H1 (cell line): ENCODE measurements at regions not wholly inside any gene's neighbourhood (a gene's known extent, or its start where the extent isn't known, plus 50 kb on each side); places are given as distances from the start of the nearest gene placed in this dataset.

ENCODE experiments used
- CTCF ChIA-PET: fragments of 300-600 bp; sonication (Branson Sonifier 250); formaldehyde crosslinking; loops from one replicate; lab custom pipeline; 2021; ENCODE audit not compliant: partially characterized antibody; lab: Charles Lee
- POLR2A ChIA-PET: fragments of 300-600 bp; sonication (Branson Sonifier 250); formaldehyde crosslinking; loops from one replicate; lab custom pipeline; 2021; ENCODE audit warnings: inconsistent platforms; ENCODE audit not compliant: partially characterized antibody; lab: Charles Lee
- DNase-seq, 2 experiments: peaks; one replicate each; pipeline versions ENCODE4 v3.0.0 to v3.0.0-alpha.2; 2010 to 2022; ENCODE audit warnings: low spot score in 2 of 2, low read depth in 1 of 2, mixed read lengths in 1 of 2
- FAIRE-seq: peaks from 2 replicates; lab custom pipeline; 2011; peaks lifted over from hg19 to GRCh38; lab: Jason Lieb, UNC
- H2AFZ ChIP-seq: 2 replicates; pipeline ENCODE4 v1.8.1; 2012; ENCODE audit warnings: low read length, inconsistent platforms
- H2AK5ac ChIP-seq: 2 replicates; pipeline ENCODE4 v1.6.1; 2013; ENCODE audit warnings: low read depth, low read length
- H2BK120ac ChIP-seq: replicated peaks from 2 replicates; pipeline ENCODE3; 2013; ENCODE audit warnings: low read depth, low read length, inconsistent platforms
- H2BK12ac ChIP-seq: 2 replicates; pipeline ENCODE4 v1.6.1; 2013; ENCODE audit warnings: low read depth, low read length
- H2BK15ac ChIP-seq: 2 replicates; pipeline ENCODE4 v1.6.1; 2013; ENCODE audit warnings: low read length
- H2BK20ac ChIP-seq: 2 replicates; pipeline ENCODE4 v1.6.1; 2013; ENCODE audit warnings: low read length
- H2BK5ac ChIP-seq: 2 replicates; pipeline ENCODE4 v1.6.1; 2013; ENCODE audit warnings: low read depth, low read length
- H3K14ac ChIP-seq: 2 replicates; pipeline ENCODE4 v1.6.1; 2013; ENCODE audit warnings: inconsistent platforms; ENCODE audit not compliant: insufficient read length
- H3K18ac ChIP-seq: 2 replicates; pipeline ENCODE4 v1.6.1; 2013; ENCODE audit warnings: low read length; ENCODE audit errors: extremely low read depth
- H3K23ac ChIP-seq: 2 replicates; pipeline ENCODE4 v1.6.1; 2013; ENCODE audit warnings: inconsistent platforms; ENCODE audit not compliant: insufficient read length
- H3K23me2 ChIP-seq: 2 replicates; pipeline ENCODE4 v1.6.1; 2013; ENCODE audit warnings: low read depth, low read length
- H3K27ac ChIP-seq: 2 replicates; pipeline ENCODE4 v1.6.1; 2011; ENCODE audit warnings: low read depth, low read length, inconsistent platforms
- H3K27me3 ChIP-seq, 4 experiments: replicated peaks in 1 of 4; 1 replicate in 1 of 4; 2 replicates in 3 of 4; pipeline versions ENCODE4 v1.6.1 to v1.8.1; 2011 to 2013; ENCODE audit warnings: low read length in 3 of 4, mild to moderate bottlenecking in 3 of 4, inconsistent platforms in 2 of 4, mixed read lengths in 2 of 4, moderate library complexity in 1 of 4; ENCODE audit not compliant: control insufficient read depth in 3 of 4, insufficient read depth in 3 of 4; ENCODE audit errors: extremely low read depth in 1 of 4
- H3K36me3 ChIP-seq, 4 experiments: 2 replicates each; pipeline versions ENCODE4 v1.6.1 to v1.8.1; 2011 to 2013; ENCODE audit warnings: mild to moderate bottlenecking in 4 of 4, low read length in 3 of 4, moderate library complexity in 2 of 4, control low read depth in 1 of 4, inconsistent platforms in 1 of 4; ENCODE audit not compliant: insufficient read depth in 4 of 4, control insufficient read depth in 2 of 4
- H3K4ac ChIP-seq: replicated peaks from 2 replicates; pipeline ENCODE3; 2013; ENCODE audit warnings: low read length, low read depth, mixed read lengths, inconsistent platforms; ENCODE audit not compliant: insufficient read length
- H3K4me1 ChIP-seq, 4 experiments: replicated peaks in 1 of 4; 1 replicate in 1 of 4; 2 replicates in 3 of 4; pipeline versions ENCODE4 v1.6.1 to v1.8.1; 2011 to 2013; ENCODE audit warnings: low read length in 3 of 4, inconsistent platforms in 2 of 4, mixed read lengths in 1 of 4; ENCODE audit not compliant: insufficient read depth in 4 of 4, control insufficient read depth in 3 of 4
- H3K4me2 ChIP-seq, 2 experiments: 2 replicates each; pipeline versions ENCODE4 v1.6.1 to v1.8.1; 2011 to 2013; ENCODE audit warnings: low read depth in 2 of 2, low read length in 2 of 2, control low read depth in 1 of 2, inconsistent platforms in 1 of 2, mild to moderate bottlenecking in 1 of 2; ENCODE audit not compliant: insufficient read depth in 1 of 2
- H3K4me3 ChIP-seq, 4 experiments: fragments of 200-600, 300-600 bp in 1 of 4; sonication (generic), shearing (Covaris generic), sonication (Bioruptor Twin) in 1 of 4; 2 replicates each; pipeline versions ENCODE4 v1.5.1 to v1.8.1; 2011 to 2016; ENCODE audit warnings: low read length in 4 of 4, low read depth in 3 of 4, control low read depth in 2 of 4, inconsistent platforms in 2 of 4, mild to moderate bottlenecking in 2 of 4, mixed read lengths in 1 of 4, moderate library complexity in 1 of 4; ENCODE audit not compliant: insufficient read depth in 2 of 4; ENCODE audit errors: extremely low read depth in 1 of 4
- H3K56ac ChIP-seq: replicated peaks from 2 replicates; pipeline ENCODE3; 2013; ENCODE audit warnings: low read depth, mild to moderate bottlenecking, mixed read lengths, low read length, inconsistent platforms; ENCODE audit not compliant: insufficient read length
- H3K79me1 ChIP-seq: 2 replicates; pipeline ENCODE4 v1.6.1; 2013; ENCODE audit warnings: low read depth, low read length, control low read depth
- H3K79me2 ChIP-seq, 2 experiments: 2 replicates each; pipeline versions ENCODE4 v1.6.1 to v1.8.1; 2012 to 2013; ENCODE audit warnings: low read length in 2 of 2, mild to moderate bottlenecking in 2 of 2, inconsistent platforms in 1 of 2; ENCODE audit not compliant: insufficient read depth in 2 of 2, control insufficient read depth in 1 of 2
- H3K9ac ChIP-seq, 4 experiments: replicated peaks in 1 of 4; 1 replicate in 1 of 4; 2 replicates in 3 of 4; pipeline versions ENCODE4 v1.6.1 to v1.8.1; 2011 to 2013; ENCODE audit warnings: low read depth in 3 of 4, low read length in 3 of 4, control low read depth in 2 of 4, mild to moderate bottlenecking in 2 of 4, moderate library complexity in 2 of 4, inconsistent platforms in 1 of 4; ENCODE audit errors: extremely low read depth in 1 of 4
- H3K9me3 ChIP-seq, 2 experiments: 2 replicates each; pipeline versions ENCODE4 v1.6.1 to v1.8.1; 2012 to 2013; ENCODE audit warnings: mild to moderate bottlenecking in 2 of 2, moderate library complexity in 2 of 2, control low read depth in 1 of 2, inconsistent platforms in 1 of 2, low read depth in 1 of 2, low read length in 1 of 2, mixed read lengths in 1 of 2; ENCODE audit not compliant: insufficient read depth in 2 of 2
- H4K20me1 ChIP-seq, 2 experiments: replicated peaks in 1 of 2; 2 replicates each; pipeline versions ENCODE3 to v1.8.1; 2011 to 2013; ENCODE audit warnings: inconsistent platforms in 2 of 2, low read length in 2 of 2, mild to moderate bottlenecking in 1 of 2; ENCODE audit not compliant: insufficient read depth in 2 of 2, control insufficient read depth in 1 of 2
- H4K5ac ChIP-seq: 2 replicates; pipeline ENCODE4 v1.6.1; 2013; ENCODE audit warnings: low read length, low read depth, mixed read lengths, inconsistent platforms; ENCODE audit not compliant: insufficient read length
- H4K8ac ChIP-seq: 2 replicates; pipeline ENCODE4 v1.8.0; 2013; ENCODE audit warnings: mild to moderate bottlenecking, moderate library complexity, low read length, inconsistent platforms; ENCODE audit not compliant: insufficient read depth; ENCODE audit errors: extremely low read depth
- H4K91ac ChIP-seq: replicated peaks from 2 replicates; pipeline ENCODE3; 2013; ENCODE audit warnings: low read length, mixed read lengths, inconsistent platforms; ENCODE audit not compliant: insufficient read length
- CHD1 ChIP-seq: IDR thresholded peaks from 2 replicates; pipeline ENCODE4 v1.6.1; 2012; ENCODE audit warnings: low read depth, low read length, improper control_type of control experiment
- CTCF ChIP-seq, 3 experiments: IDR thresholded peaks; 1 replicate in 2 of 3; 2 replicates in 1 of 3; pipeline versions ENCODE4 v1.5.1 to v1.6.1; 2011; ENCODE audit warnings: low read length in 3 of 3, mild to moderate bottlenecking in 3 of 3, inconsistent platforms in 2 of 3, low read depth in 1 of 3, moderate library complexity in 1 of 3; ENCODE audit not compliant: insufficient read depth in 1 of 3; ENCODE audit errors: control extremely low read depth in 1 of 3
- EGR1 ChIP-seq: IDR thresholded peaks from 2 replicates; pipeline ENCODE4 v1.6.1; 2011; ENCODE audit warnings: low read depth, low read length, borderline replicate concordance
- EZH2 ChIP-seq: fragments of 200-600 bp; sonication (generic); IDR thresholded peaks from 2 replicates; pipeline ENCODE4 v1.7.1; 2012; ENCODE audit warnings: low read depth, mild to moderate bottlenecking, moderate library complexity, low read length, inconsistent platforms; ENCODE audit not compliant: severe bottlenecking
- HDAC2 ChIP-seq, 2 experiments: fragments of 300-600 bp in 1 of 2; sonication (generic) in 1 of 2; IDR thresholded peaks; 2 replicates each; pipeline ENCODE4 v1.6.1; 2011 to 2012; ENCODE audit warnings: low read depth in 2 of 2, low read length in 2 of 2, mild to moderate bottlenecking in 2 of 2, moderate library complexity in 2 of 2, borderline replicate concordance in 1 of 2, inconsistent platforms in 1 of 2
- POLR2A ChIP-seq, 2 experiments: IDR thresholded peaks; 1 replicate in 1 of 2; 2 replicates in 1 of 2; pipeline ENCODE4 v1.6.1; 2011; ENCODE audit warnings: low read depth in 2 of 2, low read length in 2 of 2, mild to moderate bottlenecking in 2 of 2; ENCODE audit errors: control extremely low read depth in 1 of 2
- RFX5 ChIP-seq: IDR thresholded peaks from 2 replicates; pipeline ENCODE4 v1.6.1; 2011; ENCODE audit warnings: low read depth, low read length, improper control_type of control experiment, borderline replicate concordance
- SIN3A ChIP-seq, 2 experiments: IDR thresholded peaks in 1 of 2; conservative IDR thresholded peaks in 1 of 2; 2 replicates each; pipeline ENCODE4 v1.6.1; 2011 to 2012; ENCODE audit warnings: low read length in 2 of 2, improper control_type of control experiment in 1 of 2, low read depth in 1 of 2, mild to moderate bottlenecking in 1 of 2
- SUZ12 ChIP-seq: fragments of 200-600 bp; sonication (generic); IDR thresholded peaks from 2 replicates; pipeline ENCODE4 v1.6.1; 2012; ENCODE audit warnings: mild to moderate bottlenecking, inconsistent platforms, low read length, moderate library complexity, mixed read lengths
- TAF1 ChIP-seq: IDR thresholded peaks from 2 replicates; pipeline ENCODE4 v1.6.1; 2011; ENCODE audit warnings: mild to moderate bottlenecking, low read depth, low read length
- YY1 ChIP-seq: IDR thresholded peaks from 2 replicates; pipeline ENCODE4 v1.6.1; 2011; ENCODE audit warnings: low read depth, mild to moderate bottlenecking, low read length
- WGBS, 2 experiments: shearing (Covaris generic) in 1 of 2; methylation state at CpG; one replicate each; pipeline versions ENCODE4 v1.1.6 to v1.1.7; 2013 to 2015; ENCODE audit warnings: low lambda C conversion rate in 2 of 2, mixed read lengths in 2 of 2, inconsistent platforms in 1 of 2, low coverage in 1 of 2, missing lambda C conversion rate in 1 of 2; ENCODE audit not compliant: insufficient replicate concordance in 2 of 2, insufficient coverage in 1 of 2, insufficient read length in 1 of 2; ENCODE audit errors: extremely low coverage in 1 of 2, missing lambda C conversion rate in 1 of 2; 5-methylcytosine and 5-hydroxymethylcytosine counted together

- peak overlapping the region; percentile 84 for H2BK12ac ChIP-seq
- ChIA-PET POLR2A (no interaction called here), CTCF (interaction anchor here (0.7 to 1.9 kb wide), 7 partner anchors 10 to 828 kb away, joined by 3 to 7 read pairs (median 3); no protein-coding TSS in a partner anchor)
- no peak overlapping the region for H3K23ac ChIP-seq
- H3K4me2 ChIP-seq: no peak overlapping the region
- peaks cover 2 to 36% (median 31%) of the 10 kb centered on the region in 4 experiments; a peak in 5 of 7 replicates for H3K4me1 ChIP-seq
- H2BK20ac ChIP-seq: peak overlapping the region; percentile 62
- WGBS, 2 experiments: 58% methylated on average over 2 of the region's 2 CpGs; no CpG with 5 or more reads in 1 of the 2 experiments
- no peak overlapping the region for H3K9ac ChIP-seq
- no peak overlapping the region for H3K14ac ChIP-seq
- no peak overlapping the region for H4K5ac ChIP-seq
- H2BK15ac ChIP-seq: no peak overlapping the region
- H2BK5ac ChIP-seq: peak overlapping the region; percentile 57
- no peaks in the 10 kb centered on the region for H3K9me3 ChIP-seq
- H3K27ac ChIP-seq: no peak overlapping the region
- peak overlapping the region; percentile 32 for H4K91ac ChIP-seq
- no peak overlapping the region for H3K56ac ChIP-seq
- no peaks in the 10 kb centered on the region; the same call in 1 of the 2 replicates for H3K23me2 ChIP-seq
- peak; percentile 69 for FAIRE-seq
- H4K20me1 ChIP-seq: no peaks in the 10 kb centered on the region
- H3K4ac ChIP-seq: no peak overlapping the region
- H3K4me3 ChIP-seq: no peak overlapping the region
- H2AK5ac ChIP-seq: no peak overlapping the region
- no peak overlapping the region for H4K8ac ChIP-seq
- H3K79me2 ChIP-seq: no peaks in the 10 kb centered on the region
- H3K36me3 ChIP-seq: no peaks in the 10 kb centered on the region
- DNase-seq: no peak
- no peaks in the 10 kb centered on the region for H3K79me1 ChIP-seq
- peak overlapping the region; percentile 52 for H2BK120ac ChIP-seq
- H3K27me3 ChIP-seq: no peaks in the 10 kb centered on the region
- H3K18ac ChIP-seq: peak overlapping the region; percentile 72
- no peak overlapping the region for H2AFZ ChIP-seq
- TF ChIP-seq TAF1 (no peak), HDAC2 (IDR thresholded peaks at IDR 0.05; ENCODE audit: borderline replicate concordance in 1 of 2, low read depth in 2 of 2, low read length in 2 of 2) (no peak), CTCF (IDR thresholded peaks at IDR 0.05; ENCODE audit: control extremely low read depth in 1 of 3, insufficient read depth in 1 of 3, low read depth in 1 of 3, low read length in 3 of 3) (no peak), CHD1 (no peak), POLR2A (IDR thresholded peaks at IDR 0.05; ENCODE audit: control extremely low read depth in 1 of 2, low read depth in 2 of 2, low read length in 2 of 2) (no peak), EGR1 (no peak), YY1 (no peak), RFX5 (no peak), SIN3A (conservative IDR thresholded peaks at IDR 0.05 in 1 of 2, IDR thresholded peaks at IDR 0.05 in 1 of 2; ENCODE audit: low read depth in 1 of 2, low read length in 2 of 2) (no peak), SUZ12 (no peak), EZH2 (no peak)
Measured at GRCh38 chr1:58005212-58005611, 541.3 kb downstream of the OMA1 start.
